ENCODE measurements at regions not wholly inside any gene's neighbourhood (a gene's known extent, or its start where the extent isn't known, plus 50 kb on each side); places are given as distances from the start of the nearest gene placed in this dataset.

GRCh38 chr15:69505956-69506556 is 53.4 kb downstream of the RPLP1 start:
- DNase-seq, result no peak

DNA sequence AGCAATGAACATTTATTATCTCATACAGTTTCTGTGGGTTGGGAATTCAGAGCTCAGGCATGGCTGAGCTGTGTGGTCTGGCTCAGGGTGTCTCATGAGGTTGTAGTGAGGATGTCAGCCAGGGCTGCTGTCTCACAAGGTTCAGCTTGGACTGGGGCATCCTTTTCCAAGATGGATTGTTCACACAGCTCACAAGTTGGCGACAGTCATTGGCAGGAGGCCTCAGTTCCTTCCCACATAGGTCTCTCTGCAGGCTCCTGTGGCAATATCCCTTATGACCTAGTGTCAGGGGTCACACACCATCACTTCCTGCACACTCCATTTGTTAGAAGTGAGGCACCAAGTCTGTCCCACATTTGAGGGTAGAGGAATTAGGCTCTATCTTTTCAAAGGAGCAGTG is 56.0 kb downstream of the RPLP1 start:
- no peak for DNase-seq

DNA sequence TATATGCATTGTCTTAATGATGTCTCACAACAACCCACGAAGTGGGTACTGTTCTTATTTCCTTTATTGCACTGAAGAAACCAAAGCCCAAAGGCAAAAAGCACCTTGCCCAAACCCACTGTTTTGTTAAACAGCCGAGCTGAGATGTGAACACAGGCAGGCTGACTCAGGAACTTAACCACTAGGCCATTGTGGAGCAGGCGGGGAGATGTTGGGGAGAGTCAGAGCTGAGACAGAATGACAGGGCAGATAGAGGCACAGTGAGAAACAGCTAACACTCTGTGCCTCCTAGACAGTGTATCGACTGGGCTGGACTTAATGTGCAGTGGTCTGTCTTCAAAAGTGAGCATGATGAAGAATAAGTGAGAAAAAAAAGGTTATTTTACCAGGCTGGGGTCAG is 56.5 kb downstream of the RPLP1 start:
- no peak for DNase-seq

DNA sequence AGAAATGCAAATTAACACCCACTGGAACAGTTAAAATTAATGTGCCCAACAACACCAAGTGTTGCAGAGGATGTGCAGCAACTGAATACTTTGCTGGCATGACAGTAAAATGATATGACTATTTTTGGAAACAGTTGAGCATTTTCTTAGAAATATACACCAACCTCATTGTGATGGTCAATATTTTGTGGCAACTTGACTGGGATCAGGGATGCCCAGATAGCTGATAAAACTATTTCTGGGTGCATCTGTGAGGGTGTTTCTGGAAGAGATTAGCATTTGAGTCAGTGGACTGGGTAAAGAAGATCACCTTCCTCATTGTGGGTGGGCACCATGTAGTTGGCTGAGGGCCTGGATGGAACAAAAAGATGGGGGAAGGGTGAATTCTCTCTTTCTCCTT is 57.9 kb downstream of the RPLP1 start:
- DNase-seq, result no peak

DNA sequence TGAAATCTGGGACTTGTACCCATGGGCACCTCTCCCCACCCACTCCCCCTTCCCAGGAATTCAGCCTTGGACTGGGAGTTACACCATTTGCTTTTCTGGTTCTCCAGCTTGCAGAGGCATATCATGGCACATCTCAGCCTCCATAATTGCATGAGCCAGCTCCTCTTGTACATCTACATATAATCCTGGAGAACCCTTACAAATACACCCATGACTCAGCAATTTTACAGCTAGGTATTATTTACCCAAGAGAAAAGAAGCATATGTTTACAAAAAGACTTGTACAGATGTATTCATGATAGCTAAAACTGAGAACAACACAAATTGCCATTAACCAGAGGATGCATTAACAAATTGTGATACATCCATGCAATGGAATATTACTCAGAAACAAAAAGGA is 58.4 kb downstream of the RPLP1 start:
- DNase-seq, result no peak

DNA sequence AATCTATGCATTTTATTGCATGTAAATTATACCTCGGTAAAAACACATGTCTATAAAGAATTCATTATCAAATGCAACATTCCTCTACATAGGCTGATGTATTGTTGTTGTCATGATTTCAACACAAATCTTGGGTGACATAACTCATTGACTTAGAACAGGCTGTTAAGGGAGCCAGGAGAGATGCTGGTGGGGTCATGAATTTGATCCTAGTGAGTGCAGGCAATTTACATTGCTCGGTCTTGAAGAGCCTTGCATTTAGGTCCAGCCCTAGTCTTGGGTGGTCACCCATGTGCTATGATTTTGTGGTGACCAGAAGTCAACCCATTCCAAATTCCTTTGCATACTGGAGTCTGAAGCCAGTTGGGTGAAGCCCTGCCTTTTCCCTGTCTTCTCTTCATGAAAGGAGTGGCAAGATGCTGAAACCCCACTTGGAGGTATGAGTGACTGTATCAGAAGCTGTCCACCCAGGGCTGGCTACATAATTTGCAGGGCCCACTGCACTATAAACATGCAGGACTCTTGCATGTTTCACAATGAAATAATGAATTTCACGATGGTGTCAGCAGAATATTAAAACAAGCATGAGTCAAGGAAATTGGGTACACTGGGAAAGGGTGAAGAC is 59.2 kb downstream of the RPLP1 start:
- no peak for DNase-seq

- DNase-seq, result no peak
Measured at GRCh38 chr15:69513450-69513960, 60.9 kb downstream of the RPLP1 start.

GRCh38 chr15:69513986-69514385 is 61.4 kb downstream of the RPLP1 start:
- no peak for DNase-seq

DNA sequence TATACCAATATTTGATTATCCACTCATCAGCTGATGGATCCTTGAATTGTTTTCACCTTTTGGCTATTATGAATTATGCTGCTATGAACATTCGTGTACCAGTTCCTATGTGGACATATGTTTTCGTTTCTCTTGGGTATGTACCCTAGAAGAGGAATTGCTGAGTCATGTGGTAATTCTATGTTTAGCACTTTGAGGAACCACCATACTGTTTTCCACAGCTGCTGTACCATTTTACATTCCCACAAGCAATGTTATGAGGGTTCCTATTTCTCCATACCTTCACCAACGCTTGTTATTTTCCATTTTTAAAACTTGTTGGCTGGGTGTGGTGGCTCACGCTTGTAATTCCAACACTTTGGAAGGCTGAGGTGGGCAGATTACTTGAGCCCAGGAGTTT is 62.9 kb downstream of the RPLP1 start:
- DNase-seq, result no peak

DNA sequence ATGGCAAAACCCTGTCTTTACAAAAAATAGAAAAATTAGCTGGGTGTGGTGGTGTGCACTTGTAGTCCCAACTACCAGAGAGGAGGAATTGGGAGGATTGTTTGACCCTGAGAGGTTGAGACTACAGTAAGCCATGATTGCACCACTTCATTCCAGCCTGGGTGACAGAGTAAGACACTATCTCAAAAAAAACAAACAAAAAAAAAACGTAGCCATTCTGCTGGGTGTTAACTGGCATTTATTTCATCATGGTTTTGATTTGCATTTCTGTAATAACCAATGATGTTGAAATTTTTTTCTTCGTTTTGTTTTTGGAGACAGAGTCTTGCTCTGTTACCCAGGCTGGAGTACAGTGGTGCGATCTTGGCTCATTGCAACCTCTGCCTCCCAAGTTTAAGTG is 63.3 kb downstream of the RPLP1 start:
- DNase-seq, result no peak

GRCh38 chr15:69517052-69517451 is 64.4 kb downstream of the RPLP1 start:
- DNase-seq, result no peak

DNA sequence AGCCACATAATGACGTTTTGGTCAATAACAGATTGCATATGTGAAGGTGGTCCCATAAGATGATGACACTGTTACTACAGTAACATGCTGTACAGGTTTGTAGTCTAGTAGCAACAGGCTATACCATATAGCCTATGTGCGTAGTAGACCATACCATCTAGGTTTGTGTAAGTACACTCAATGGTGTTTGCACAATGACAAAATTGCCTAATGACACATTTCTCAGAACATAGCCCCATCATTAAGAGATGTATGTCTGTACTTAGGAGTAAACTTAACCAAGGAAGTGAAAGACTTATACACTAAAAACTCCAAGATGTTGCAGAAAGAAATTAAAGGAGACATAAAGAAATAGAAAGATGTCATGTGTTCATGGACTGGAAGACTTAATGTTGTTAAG is 66.2 kb downstream of the RPLP1 start:
- DNase-seq, result no peak

- DNase-seq, result no peak
Measured at GRCh38 chr15:69520067-69520466, 67.4 kb downstream of the RPLP1 start.

GRCh38 chr15:69522361-69522760 is 69.7 kb downstream of the RPLP1 start:
- no peak for DNase-seq

DNA sequence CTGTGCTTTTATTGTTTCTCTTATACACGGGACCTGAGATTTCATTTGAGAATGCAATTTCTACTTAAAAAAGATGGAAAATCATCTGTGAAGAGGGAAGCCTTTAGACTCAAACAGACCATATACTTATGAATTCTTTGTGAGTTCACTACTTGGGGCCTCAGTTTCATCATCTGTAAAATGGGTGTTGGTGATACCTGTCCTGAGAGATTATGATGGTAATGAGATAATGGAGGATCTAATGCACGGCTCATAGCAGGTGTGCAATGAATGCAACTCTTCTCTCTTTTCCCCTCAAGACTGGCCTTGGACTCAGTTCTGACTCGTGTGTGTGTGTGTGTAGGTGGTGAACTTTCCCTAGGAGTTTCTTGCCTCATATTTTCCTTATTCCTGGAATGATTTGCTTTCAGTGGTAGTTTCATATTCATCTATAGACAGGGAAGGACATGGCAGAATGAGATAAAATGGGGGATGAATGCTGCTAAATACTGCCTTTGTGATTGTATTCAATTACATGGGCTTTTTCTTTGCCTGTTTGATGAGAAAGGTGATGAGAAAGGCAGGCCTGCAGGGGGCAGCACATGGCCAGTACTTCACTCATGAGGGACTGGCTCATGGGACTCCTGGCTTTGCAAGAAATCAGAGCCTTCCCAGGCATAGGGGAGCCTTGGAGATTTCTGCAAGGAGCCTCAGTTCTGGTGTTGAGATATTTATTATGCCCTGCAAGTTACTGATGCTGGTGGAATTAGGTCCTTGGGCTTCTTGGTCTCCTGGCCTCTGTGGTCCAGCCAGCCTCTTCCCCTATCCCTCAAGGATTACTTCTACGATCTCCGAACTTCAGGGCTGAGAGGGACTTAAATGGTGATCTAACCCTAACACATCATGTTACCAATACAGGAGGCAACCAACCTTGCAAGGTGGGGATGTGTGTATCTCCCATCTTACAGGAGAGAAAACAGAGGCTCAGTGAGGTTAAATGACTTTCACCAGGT is 70.7 kb downstream of the RPLP1 start:
- peak; percentile 2 for DNase-seq

DNA sequence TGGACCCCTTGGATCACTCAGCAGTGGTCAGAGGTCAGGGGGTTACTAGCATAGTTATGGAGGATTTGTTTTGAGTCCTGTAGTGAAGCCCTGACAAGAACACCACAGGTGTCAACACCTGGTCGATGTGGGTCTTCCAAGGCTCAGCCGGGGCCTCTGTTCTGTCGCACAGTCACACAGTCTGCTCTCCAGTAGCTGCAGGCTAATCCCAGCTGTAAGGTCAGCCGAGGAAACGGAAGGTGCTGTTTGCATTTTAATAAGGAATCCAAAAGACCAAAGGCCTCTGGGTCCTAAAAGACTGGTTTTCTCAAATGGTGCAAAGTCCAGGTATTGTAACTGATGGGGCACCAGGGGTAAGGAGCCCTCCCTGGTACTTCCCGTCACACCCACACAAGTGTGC is 71.7 kb downstream of the RPLP1 start:
- no peak for DNase-seq

GRCh38 chr15:69524814-69525213 is 72.2 kb downstream of the RPLP1 start:
- no peak for DNase-seq

DNA sequence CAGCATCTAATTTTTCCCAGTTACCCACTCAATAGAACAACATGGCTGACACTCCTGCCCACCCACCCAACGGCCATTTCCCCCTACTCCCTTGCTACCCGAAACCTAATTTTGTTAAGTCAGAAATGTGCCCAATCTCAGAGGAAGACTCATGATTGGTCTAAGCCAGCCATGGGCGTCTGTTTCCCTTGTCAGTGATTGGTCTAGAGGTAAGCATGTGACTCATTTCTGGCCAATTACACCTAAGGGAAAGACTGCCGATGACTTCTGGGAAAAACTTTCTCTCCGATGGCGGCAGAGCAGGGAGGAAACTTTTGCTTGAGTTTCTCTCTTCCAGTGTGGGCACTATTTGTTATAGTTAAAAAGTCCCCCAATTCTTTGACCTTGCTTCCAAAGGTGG is 72.9 kb downstream of the RPLP1 start:
- DNase-seq, result no peak

DNA sequence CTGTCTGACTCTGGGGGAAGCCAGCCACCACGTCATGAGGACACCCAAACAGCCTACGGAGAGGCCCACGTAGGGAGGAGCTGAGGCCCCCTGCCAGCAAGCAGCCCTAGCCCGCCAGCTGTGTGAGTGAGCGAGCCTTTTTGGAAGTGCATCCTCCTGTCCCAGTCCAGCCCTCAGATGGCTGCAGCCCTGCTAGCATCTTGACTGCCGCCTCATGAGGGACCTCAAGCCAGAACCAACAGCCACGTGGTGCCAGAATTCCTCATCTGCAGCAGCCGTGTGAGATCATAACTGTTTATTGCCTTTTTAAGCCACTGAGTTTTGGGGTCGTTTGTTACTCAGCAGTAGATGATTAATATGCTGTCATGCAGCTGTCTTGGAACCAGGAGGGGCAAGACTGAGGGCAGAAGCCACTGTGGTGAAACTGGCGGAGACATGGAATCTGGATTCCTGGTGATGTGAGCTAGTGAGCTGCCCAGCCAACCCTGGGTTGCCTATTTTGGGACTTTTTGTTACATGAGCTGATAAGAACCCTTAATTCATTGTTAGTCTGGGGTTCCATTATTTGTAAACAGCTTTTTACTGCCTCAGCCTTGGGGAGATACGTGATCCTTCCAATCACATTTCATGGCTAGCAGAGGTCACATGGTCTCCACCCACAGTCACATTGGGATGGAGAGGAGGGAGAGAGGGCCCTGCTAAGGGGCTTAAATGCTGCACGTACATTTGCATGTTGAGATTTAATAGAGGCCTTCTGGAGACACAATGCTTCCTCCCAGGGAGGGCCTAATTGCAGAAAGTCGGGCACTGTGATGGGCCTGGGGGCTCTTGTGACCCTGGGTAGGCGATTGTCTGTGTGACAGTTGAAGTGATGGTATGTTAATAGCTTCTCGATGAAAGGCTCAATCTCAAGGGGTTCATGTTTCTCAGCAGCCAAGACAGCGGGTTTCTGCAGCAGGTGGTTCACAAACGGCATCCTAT is 73.8 kb downstream of the RPLP1 start:
- no peak for DNase-seq

GRCh38 chr15:69529141-69529540 is 76.5 kb downstream of the RPLP1 start:
- DNase-seq, result no peak

DNA sequence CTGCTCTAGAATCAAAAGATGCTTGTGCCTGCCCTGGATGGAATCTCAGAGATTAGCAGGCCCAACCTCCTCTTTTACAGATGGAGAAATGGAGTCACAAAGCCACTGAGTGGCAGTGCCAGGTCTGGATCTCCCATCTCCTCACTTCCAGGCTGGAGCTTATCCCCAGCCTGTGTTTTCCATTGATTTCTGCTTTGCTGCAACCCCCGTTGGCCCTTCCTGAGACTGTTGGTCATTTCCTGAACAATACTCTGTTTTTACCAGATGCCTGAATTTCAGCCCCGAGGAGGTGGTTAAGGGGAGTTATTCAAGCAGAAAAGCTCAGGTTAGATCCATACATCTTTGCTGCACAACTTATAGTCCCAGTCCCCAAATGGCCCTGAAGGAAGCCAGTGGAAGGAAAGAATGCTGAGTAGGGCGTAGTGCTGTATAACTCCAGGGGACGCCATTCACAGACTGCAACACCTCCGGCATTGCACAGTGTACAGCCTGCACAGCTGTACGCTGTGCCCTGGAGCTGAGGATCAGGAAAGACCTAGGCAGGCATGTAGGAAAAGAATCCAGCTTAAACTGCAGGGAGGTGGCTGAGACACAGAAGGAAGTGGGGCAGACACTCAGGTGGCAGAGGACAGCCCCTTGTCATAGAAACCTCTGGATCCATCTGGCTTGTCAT is 77.5 kb downstream of the RPLP1 start:
- DNase-seq, result no peak

Data from NCI-H1048 (cell line).